WTC11 (cell line): ENCODE measurements at regions not wholly inside any gene's neighbourhood (a gene's known extent, or its start where the extent isn't known, plus 50 kb on each side); places are given as distances from the start of the nearest gene placed in this dataset.

Experiments
- CBFB ChIP-seq: sonication (generic); formaldehyde crosslinking; IDR thresholded peaks from 2 replicates; pipeline ENCODE4 v1.8.1; 2022; ENCODE audit warnings: mild to moderate bottlenecking, low read depth, missing genetic modification reagents
- CREM ChIP-seq: sonication (generic); formaldehyde crosslinking; IDR thresholded peaks from 2 replicates; pipeline ENCODE4 v1.8.1; 2022; ENCODE audit warnings: mild to moderate bottlenecking, missing genetic modification reagents, moderate library complexity
- E2F4 ChIP-seq: sonication (generic); formaldehyde crosslinking; IDR thresholded peaks from 2 replicates; pipeline ENCODE4 v1.8.1; 2022; ENCODE audit warnings: low read depth, mild to moderate bottlenecking, moderate library complexity, missing genetic modification reagents, borderline replicate concordance
- ESRRA ChIP-seq: sonication (generic); formaldehyde crosslinking; IDR thresholded peaks from 2 replicates; pipeline ENCODE4 v1.8.1; 2022; ENCODE audit warnings: mild to moderate bottlenecking, missing genetic modification reagents, borderline replicate concordance
- FOXP1 ChIP-seq: sonication (generic); formaldehyde crosslinking; IDR thresholded peaks from 2 replicates; pipeline ENCODE4 v1.8.0; 2022; ENCODE audit warnings: missing genetic modification reagents, mild to moderate bottlenecking, moderate library complexity, borderline replicate concordance
- FOXP4 ChIP-seq: sonication (generic); formaldehyde crosslinking; IDR thresholded peaks from 2 replicates; pipeline ENCODE4 v1.8.0; 2022; ENCODE audit warnings: mild to moderate bottlenecking, missing genetic modification reagents
- GRHL2 ChIP-seq: fragments of 250-450 bp; sonication (Bioruptor Pico); IDR thresholded peaks from 2 replicates; pipeline ENCODE4 v1.8.0; 2022; ENCODE audit warnings: mild to moderate bottlenecking, moderate library complexity; ENCODE audit not compliant: insufficient replicate concordance, severe bottlenecking
- MAX ChIP-seq: sonication (generic); formaldehyde crosslinking; IDR thresholded peaks from 2 replicates; pipeline ENCODE4 v1.8.0; 2022; ENCODE audit warnings: mild to moderate bottlenecking, missing genetic modification reagents
- MXD4 ChIP-seq: fragments of 250-450 bp; sonication (Bioruptor Pico); IDR thresholded peaks from 2 replicates; pipeline ENCODE4 v1.8.0; 2021; ENCODE audit warnings: mild to moderate bottlenecking, moderate library complexity, borderline replicate concordance
- NR3C1 ChIP-seq: sonication (generic); formaldehyde crosslinking; conservative IDR thresholded peaks from 2 replicates; pipeline ENCODE4 v1.8.1; 2023; ENCODE audit warnings: low read depth, mild to moderate bottlenecking, missing genetic modification reagents
- TEAD4 ChIP-seq: sonication (generic); formaldehyde crosslinking; IDR thresholded peaks from 2 replicates; pipeline ENCODE4 v1.8.0; 2022; ENCODE audit warnings: mild to moderate bottlenecking, missing genetic modification reagents
- ZNF121 ChIP-seq: sonication (generic); formaldehyde crosslinking; IDR thresholded peaks from 2 replicates; pipeline ENCODE4 v1.8.0; 2023; ENCODE audit warnings: missing genetic modification reagents
- ZNF416 ChIP-seq: fragments of 250-450 bp; sonication (Bioruptor Pico); IDR thresholded peaks from 2 replicates; pipeline ENCODE4 v1.9.0; 2021; ENCODE audit warnings: mild to moderate bottlenecking, inconsistent platforms
- TF ChIP-seq, protein P1 (sequence below): fragments of 200-600 bp; IDR thresholded peaks from 2 replicates; pipeline ENCODE4 v1.8.0; 2022; ENCODE audit warnings: antibody characterized with exemption

DNA sequence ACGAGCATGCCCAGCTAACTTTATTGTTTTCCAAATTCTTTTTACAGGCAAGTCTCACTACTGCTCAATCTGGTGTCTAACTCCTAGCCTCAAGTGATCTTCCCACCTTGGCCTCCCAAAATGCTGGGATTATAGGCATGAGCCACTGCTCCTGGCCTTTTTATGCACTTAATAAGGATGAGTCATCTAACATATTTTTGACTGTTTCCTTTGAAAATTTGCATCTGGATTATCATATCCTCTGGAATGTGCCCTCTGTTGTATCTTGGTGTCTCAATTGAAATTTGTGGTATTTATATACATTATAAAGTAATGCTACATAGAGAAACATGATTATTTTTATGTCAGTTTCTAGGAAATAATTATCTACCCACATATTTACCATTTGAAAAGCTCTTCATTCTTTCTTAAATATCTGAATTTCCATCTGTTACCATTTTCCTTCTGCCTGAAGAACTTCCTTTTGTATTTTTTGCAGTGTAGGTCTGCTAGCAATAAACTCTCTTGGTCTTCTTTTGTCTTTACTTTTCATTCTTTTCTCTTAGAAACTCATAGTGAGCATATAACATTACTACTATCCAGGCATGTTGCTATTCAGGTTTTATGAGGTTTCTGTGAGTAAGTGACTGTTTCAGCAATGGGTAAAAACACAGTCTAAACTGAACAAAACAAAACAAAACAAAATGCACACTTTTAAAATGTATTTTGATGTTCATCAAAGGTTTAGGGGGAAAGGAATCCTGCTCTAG is 52.8 kb upstream of the CNOT2 start:
- TF ChIP-seq ESRRA (CRISPR knock-in tag) (no peak), E2F4 (no peak), FOXP4 (CRISPR knock-in tag) (no peak), FOXP1 (no peak), TEAD4 (CRISPR knock-in tag) (no peak), NR3C1 (CRISPR knock-in tag) (no peak), ZNF416 (CRISPR knock-in tag) (no peak), MAX (CRISPR knock-in tag) (no peak), GRHL2 (CRISPR knock-in tag) (no peak), CREM (CRISPR knock-in tag) (no peak), MXD4 (CRISPR knock-in tag) (no peak), ZNF121 (CRISPR knock-in tag) (no peak), CBFB (CRISPR knock-in tag) (no peak)
- TF ChIP-seq, protein P1, sequence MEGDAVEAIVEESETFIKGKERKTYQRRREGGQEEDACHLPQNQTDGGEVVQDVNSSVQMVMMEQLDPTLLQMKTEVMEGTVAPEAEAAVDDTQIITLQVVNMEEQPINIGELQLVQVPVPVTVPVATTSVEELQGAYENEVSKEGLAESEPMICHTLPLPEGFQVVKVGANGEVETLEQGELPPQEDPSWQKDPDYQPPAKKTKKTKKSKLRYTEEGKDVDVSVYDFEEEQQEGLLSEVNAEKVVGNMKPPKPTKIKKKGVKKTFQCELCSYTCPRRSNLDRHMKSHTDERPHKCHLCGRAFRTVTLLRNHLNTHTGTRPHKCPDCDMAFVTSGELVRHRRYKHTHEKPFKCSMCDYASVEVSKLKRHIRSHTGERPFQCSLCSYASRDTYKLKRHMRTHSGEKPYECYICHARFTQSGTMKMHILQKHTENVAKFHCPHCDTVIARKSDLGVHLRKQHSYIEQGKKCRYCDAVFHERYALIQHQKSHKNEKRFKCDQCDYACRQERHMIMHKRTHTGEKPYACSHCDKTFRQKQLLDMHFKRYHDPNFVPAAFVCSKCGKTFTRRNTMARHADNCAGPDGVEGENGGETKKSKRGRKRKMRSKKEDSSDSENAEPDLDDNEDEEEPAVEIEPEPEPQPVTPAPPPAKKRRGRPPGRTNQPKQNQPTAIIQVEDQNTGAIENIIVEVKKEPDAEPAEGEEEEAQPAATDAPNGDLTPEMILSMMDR, result no peak
